Adrenal gland (tissue), 5 donors: ENCODE measurements at regions not wholly inside any gene's neighbourhood (a gene's known extent, or its start where the extent isn't known, plus 50 kb on each side); places are given as distances from the start of the nearest gene placed in this dataset.

Experiments used
- POLR2A ChIP-seq, 2 donors: fragments of 450-650 bp; IDR thresholded peaks; one replicate each; pipeline ENCODE4 v1.6.1; 2017; ENCODE audit warnings: antibody characterized with exemption in 2 of 2, mild to moderate bottlenecking in 2 of 2, moderate library complexity in 1 of 2
- TF ChIP-seq, protein P1 (sequence below), 6 experiments: fragments of 450-650 bp in 4 of 6; fragments of 200-600 bp in 2 of 6; sonication (generic) in 1 of 6; IDR thresholded peaks; 1 replicate in 5 of 6; 2 replicates in 1 of 6; pipeline versions ENCODE4 v1.5.1 to v1.8.0; 2016 to 2021; ENCODE audit warnings: antibody characterized with exemption in 6 of 6, mild to moderate bottlenecking in 2 of 6, moderate library complexity in 1 of 6
- donor health status: DM: no; HTN: no; CAD: no.

GRCh38 chr14:26381405-26381804, 216.4 kb downstream of the NOVA1 start:
- TF ChIP-seq, protein P1, sequence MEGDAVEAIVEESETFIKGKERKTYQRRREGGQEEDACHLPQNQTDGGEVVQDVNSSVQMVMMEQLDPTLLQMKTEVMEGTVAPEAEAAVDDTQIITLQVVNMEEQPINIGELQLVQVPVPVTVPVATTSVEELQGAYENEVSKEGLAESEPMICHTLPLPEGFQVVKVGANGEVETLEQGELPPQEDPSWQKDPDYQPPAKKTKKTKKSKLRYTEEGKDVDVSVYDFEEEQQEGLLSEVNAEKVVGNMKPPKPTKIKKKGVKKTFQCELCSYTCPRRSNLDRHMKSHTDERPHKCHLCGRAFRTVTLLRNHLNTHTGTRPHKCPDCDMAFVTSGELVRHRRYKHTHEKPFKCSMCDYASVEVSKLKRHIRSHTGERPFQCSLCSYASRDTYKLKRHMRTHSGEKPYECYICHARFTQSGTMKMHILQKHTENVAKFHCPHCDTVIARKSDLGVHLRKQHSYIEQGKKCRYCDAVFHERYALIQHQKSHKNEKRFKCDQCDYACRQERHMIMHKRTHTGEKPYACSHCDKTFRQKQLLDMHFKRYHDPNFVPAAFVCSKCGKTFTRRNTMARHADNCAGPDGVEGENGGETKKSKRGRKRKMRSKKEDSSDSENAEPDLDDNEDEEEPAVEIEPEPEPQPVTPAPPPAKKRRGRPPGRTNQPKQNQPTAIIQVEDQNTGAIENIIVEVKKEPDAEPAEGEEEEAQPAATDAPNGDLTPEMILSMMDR (IDR thresholded peaks at IDR 0.05) = no peak
- no peak for TF ChIP-seq POLR2A (IDR thresholded peaks at IDR 0.05)
